Lower lobe of right lung (tissue), 2 donors: ENCODE measurements at regions not wholly inside any gene's neighbourhood (a gene's known extent, or its start where the extent isn't known, plus 50 kb on each side); places are given as distances from the start of the nearest gene placed in this dataset.

ENCODE experiments used
- ATAC-seq, 2 donors: fragments of 200-7000 bp; cut with Tn5 transposase; one replicate each; pipeline ENCODE4 v1.9.1; 2020 to 2022; ENCODE audit warnings: mild to moderate bottlenecking in 2 of 2, moderate library complexity in 2 of 2
- DNase-seq: peaks from one replicate; pipeline ENCODE4 v3.0.0-alpha.2; 2020
- H3K27ac ChIP-seq: fragments of 200-600 bp; one replicate; pipeline ENCODE4 v1.8.0; 2022
- H3K27me3 ChIP-seq: fragments of 200-600 bp; one replicate; pipeline ENCODE4 v1.8.0; 2022; ENCODE audit warnings: low read depth
- H3K36me3 ChIP-seq: fragments of 200-600 bp; one replicate; pipeline ENCODE4 v1.8.0; 2022; ENCODE audit warnings: mild to moderate bottlenecking
- H3K4me1 ChIP-seq: fragments of 200-600 bp; one replicate; pipeline ENCODE4 v1.8.0; 2022
- H3K4me3 ChIP-seq: fragments of 200-600 bp; one replicate; pipeline ENCODE4 v1.8.0; 2022; ENCODE audit warnings: mild to moderate bottlenecking
- H3K9me3 ChIP-seq: fragments of 200-600 bp; one replicate; pipeline ENCODE4 v1.8.0; 2022
- CTCF ChIP-seq: fragments of 200-600 bp; IDR thresholded peaks from one replicate; pipeline ENCODE4 v1.8.0; 2022; ENCODE audit warnings: antibody characterized with exemption, mild to moderate bottlenecking
- intact Hi-C: fragments of 100-400 bp; cut with DNase I; formaldehyde crosslinking; loops from one replicate; pipeline ENCODE4 v1.11.0; 2022
- donor health status: DM: no; HTN: yes; CAD: no; lungs with severe emphysema.

- no peak for DNase-seq
- peaks cover 7% of the 10 kb centered on the region for H3K27me3 ChIP-seq
- H3K27ac ChIP-seq, result no peak overlapping the region
- intact Hi-C loops, result no loop called here
- no peaks in the 10 kb centered on the region for H3K9me3 ChIP-seq
- no peak for ATAC-seq
- H3K4me3 ChIP-seq, result no peak overlapping the region
- no peaks in the 10 kb centered on the region for H3K36me3 ChIP-seq
- TF ChIP-seq CTCF, result no peak
- no peaks in the 10 kb centered on the region for H3K4me1 ChIP-seq
Observed at GRCh38 chr21:38027901-38028498, 111.7 kb upstream of the KCNJ6 start.

- no peak for TF ChIP-seq CTCF
- Histone ChIP-seq H3K4me1 (no peaks in the 10 kb centered on the region), H3K4me3 (no peak overlapping the region), H3K9me3 (no peaks in the 10 kb centered on the region), H3K27me3 (no peaks in the 10 kb centered on the region), H3K27ac (no peak overlapping the region), H3K36me3 (no peaks in the 10 kb centered on the region)
- ATAC-seq (peak in 1 of 2 donors; percentile 45), DNase-seq (no peak)
- intact Hi-C loops, result no loop called here
Observed at GRCh38 chr21:38032082-38032801, 116.0 kb upstream of the KCNJ6 start.

GRCh38 chr21:38036016-38036415 is 119.8 kb upstream of the KCNJ6 start:
- H3K4me3 ChIP-seq, result no peak overlapping the region
- no peaks in the 10 kb centered on the region for H3K36me3 ChIP-seq
- no peaks in the 10 kb centered on the region for H3K27me3 ChIP-seq
- no peak for TF ChIP-seq CTCF
- no peak for DNase-seq
- no peak overlapping the region for H3K27ac ChIP-seq
- no peaks in the 10 kb centered on the region for H3K9me3 ChIP-seq
- intact Hi-C loops, result no loop called here
- no peak for ATAC-seq
- H3K4me1 ChIP-seq, result no peaks in the 10 kb centered on the region

- Histone ChIP-seq H3K4me3 (no peak overlapping the region), H3K4me1 (no peaks in the 10 kb centered on the region), H3K27ac (no peak overlapping the region), H3K36me3 (no peaks in the 10 kb centered on the region), H3K9me3 (no peaks in the 10 kb centered on the region), H3K27me3 (no peaks in the 10 kb centered on the region)
- no peak for DNase-seq
- intact Hi-C loops, result no loop called here
- no peak for TF ChIP-seq CTCF
- no peak for ATAC-seq
Observed at GRCh38 chr21:38037416-38037815, 121.2 kb upstream of the KCNJ6 start.

- intact Hi-C loops, result no loop called here
- H3K27ac ChIP-seq, result no peak overlapping the region
- no peak for ATAC-seq
- no peaks in the 10 kb centered on the region for H3K9me3 ChIP-seq
- H3K4me3 ChIP-seq, result no peak overlapping the region
- DNase-seq, result no peak
- no peaks in the 10 kb centered on the region for H3K4me1 ChIP-seq
- H3K36me3 ChIP-seq, result no peaks in the 10 kb centered on the region
- TF ChIP-seq CTCF, result no peak
- no peaks in the 10 kb centered on the region for H3K27me3 ChIP-seq
Observed at GRCh38 chr21:38039369-38039768, 123.1 kb upstream of the KCNJ6 start.
